ENCODE measurements at regions not wholly inside any gene's neighbourhood (a gene's known extent, or its start where the extent isn't known, plus 50 kb on each side); places are given as distances from the start of the nearest gene placed in this dataset.

- H3K27me3 ChIP-seq (ENCODE audit: control insufficient read depth, insufficient read depth, low read length), result no peaks in the 10 kb centered on the region
- no peak overlapping the region for H3K4me2 ChIP-seq (ENCODE audit: extremely low read depth, insufficient read depth, low read length)
- DNase-seq (ENCODE audit: low read depth in 2 of 2), result no peak
- TF ChIP-seq EZH2 (IDR thresholded peaks at IDR 0.05; ENCODE audit: low read length, missing control alignments) (no peak), CTCF (conservative IDR thresholded peaks at IDR 0.05 in 1 of 2, IDR thresholded peaks at IDR 0.05 in 1 of 2; ENCODE audit: low read depth in 1 of 2, low read length in 2 of 2) (no peak)
- H4K20me1 ChIP-seq (ENCODE audit: control insufficient read depth, extremely low read depth, insufficient read depth, low read length), result no peaks in the 10 kb centered on the region
- H3K9me3 ChIP-seq (ENCODE audit: control insufficient read depth, insufficient read depth, low read depth, low read length), result no peaks in the 10 kb centered on the region
- H3K79me2 ChIP-seq (ENCODE audit: control insufficient read depth, insufficient read depth, low read length), result no peaks in the 10 kb centered on the region
- H3K4me3 ChIP-seq (replicated peaks in 1 of 4; ENCODE audit: control extremely low read depth in 1 of 4, insufficient read depth in 1 of 4, low read depth in 3 of 4, low read length in 4 of 4), result no peak overlapping the region
- H3K4me1 ChIP-seq (ENCODE audit: control insufficient read depth, extremely low read depth, insufficient read depth, low read length), result no peaks in the 10 kb centered on the region
- H3K27ac ChIP-seq (ENCODE audit: insufficient read depth, low read length), result no peak overlapping the region
- H3K36me3 ChIP-seq (ENCODE audit: control insufficient read depth, insufficient read depth, low read length), result no peaks in the 10 kb centered on the region
- no peak overlapping the region for H2AFZ ChIP-seq (ENCODE audit: low read length)
- H3K9ac ChIP-seq (ENCODE audit: insufficient read depth, low read length), result no peak overlapping the region
These were observed 107.7 kb upstream of the SMARCA2 start for GRCh38 chr9:1907465-1907864.

GRCh38 chr9:1909322-1909721 lies 105.8 kb upstream of the SMARCA2 start:
- Histone ChIP-seq H3K9ac (ENCODE audit: insufficient read depth, low read length) (no peak overlapping the region), H3K27ac (ENCODE audit: insufficient read depth, low read length) (no peak overlapping the region), H3K9me3 (ENCODE audit: control insufficient read depth, insufficient read depth, low read depth, low read length) (no peaks in the 10 kb centered on the region), H3K27me3 (ENCODE audit: control insufficient read depth, insufficient read depth, low read length) (no peaks in the 10 kb centered on the region), H3K4me3 (replicated peaks in 1 of 4; ENCODE audit: control extremely low read depth in 1 of 4, insufficient read depth in 1 of 4, low read depth in 3 of 4, low read length in 4 of 4) (no peak overlapping the region), H3K4me1 (ENCODE audit: control insufficient read depth, extremely low read depth, insufficient read depth, low read length) (no peaks in the 10 kb centered on the region), H3K36me3 (ENCODE audit: control insufficient read depth, insufficient read depth, low read length) (no peaks in the 10 kb centered on the region), H2AFZ (ENCODE audit: low read length) (no peak overlapping the region), H4K20me1 (ENCODE audit: control insufficient read depth, extremely low read depth, insufficient read depth, low read length) (no peaks in the 10 kb centered on the region), H3K4me2 (ENCODE audit: extremely low read depth, insufficient read depth, low read length) (no peak overlapping the region), H3K79me2 (ENCODE audit: control insufficient read depth, insufficient read depth, low read length) (no peaks in the 10 kb centered on the region)
- no peak for DNase-seq (ENCODE audit: low read depth in 2 of 2)
- TF ChIP-seq CTCF (conservative IDR thresholded peaks at IDR 0.05 in 1 of 2, IDR thresholded peaks at IDR 0.05 in 1 of 2; ENCODE audit: low read depth in 1 of 2, low read length in 2 of 2) (no peak), EZH2 (IDR thresholded peaks at IDR 0.05; ENCODE audit: low read length, missing control alignments) (no peak)

GRCh38 chr9:1910269-1910811 lies 104.8 kb upstream of the SMARCA2 start:
- Histone ChIP-seq H3K4me1 (ENCODE audit: control insufficient read depth, extremely low read depth, insufficient read depth, low read length) (no peaks in the 10 kb centered on the region), H3K4me3 (replicated peaks in 1 of 4; ENCODE audit: control extremely low read depth in 1 of 4, insufficient read depth in 1 of 4, low read depth in 3 of 4, low read length in 4 of 4) (no peak overlapping the region), H3K9ac (ENCODE audit: insufficient read depth, low read length) (no peak overlapping the region), H3K36me3 (ENCODE audit: control insufficient read depth, insufficient read depth, low read length) (no peaks in the 10 kb centered on the region), H3K79me2 (ENCODE audit: control insufficient read depth, insufficient read depth, low read length) (no peaks in the 10 kb centered on the region), H3K4me2 (ENCODE audit: extremely low read depth, insufficient read depth, low read length) (no peak overlapping the region), H3K27ac (ENCODE audit: insufficient read depth, low read length) (no peak overlapping the region), H4K20me1 (ENCODE audit: control insufficient read depth, extremely low read depth, insufficient read depth, low read length) (no peaks in the 10 kb centered on the region), H3K9me3 (ENCODE audit: control insufficient read depth, insufficient read depth, low read depth, low read length) (no peaks in the 10 kb centered on the region), H2AFZ (ENCODE audit: low read length) (no peak overlapping the region), H3K27me3 (ENCODE audit: control insufficient read depth, insufficient read depth, low read length) (no peaks in the 10 kb centered on the region)
- DNase-seq (ENCODE audit: low read depth in 2 of 2), result no peak
- TF ChIP-seq CTCF (conservative IDR thresholded peaks at IDR 0.05 in 1 of 2, IDR thresholded peaks at IDR 0.05 in 1 of 2; ENCODE audit: low read depth in 1 of 2, low read length in 2 of 2) (no peak), EZH2 (IDR thresholded peaks at IDR 0.05; ENCODE audit: low read length, missing control alignments) (no peak)

All from fibroblast of lung (primary cell).